HEK293T (cell line): ENCODE measurements at regions not wholly inside any gene's neighbourhood (a gene's known extent, or its start where the extent isn't known, plus 50 kb on each side); places are given as distances from the start of the nearest gene placed in this dataset.

Experiments used
- CTCF ChIA-PET: fragments of 350-600 bp; formaldehyde crosslinking; extraction: SDS; loops from one replicate; lab custom pipeline; 2021; ENCODE audit warnings: antibody characterized with exemption, inconsistent platforms; lab: Yijun Ruan, JAX
- POLR2A ChIA-PET: fragments of 350-600 bp; formaldehyde crosslinking; extraction: SDS; loops from one replicate; lab custom pipeline; 2020; ENCODE audit warnings: antibody characterized with exemption, inconsistent platforms; lab: Yijun Ruan, JAX
- DNase-seq: peaks from one replicate; pipeline ENCODE4 v3.0.0; 2012; ENCODE audit warnings: mixed read lengths; ENCODE audit errors: extremely low spot score
- ARNT ChIP-seq: fragments of 450-650 bp; IDR thresholded peaks from 2 replicates; pipeline ENCODE4 v1.6.1; 2017; ENCODE audit warnings: mild to moderate bottlenecking
- BHLHE40 ChIP-seq: fragments of 450-650 bp; IDR thresholded peaks from 2 replicates; pipeline ENCODE4 v1.6.1; 2016; ENCODE audit warnings: mild to moderate bottlenecking, moderate library complexity, borderline replicate concordance
- CTBP1 ChIP-seq: fragments of 450-650 bp; IDR thresholded peaks from 2 replicates; pipeline ENCODE4 v1.6.1; 2016; ENCODE audit warnings: borderline replicate concordance
- ELF4 ChIP-seq: fragments of 450-650 bp; IDR thresholded peaks from 2 replicates; pipeline ENCODE4 v1.6.1; 2017; ENCODE audit warnings: antibody characterized with exemption
- FOXA1 ChIP-seq: fragments of 450-650 bp; IDR thresholded peaks from 2 replicates; pipeline ENCODE4 v1.6.1; 2016; ENCODE audit warnings: mild to moderate bottlenecking
- FOXK2 ChIP-seq: fragments of 450-650 bp; IDR thresholded peaks from 2 replicates; pipeline ENCODE4 v1.6.1; 2016; ENCODE audit warnings: mild to moderate bottlenecking
- FOXM1 ChIP-seq: fragments of 450-650 bp; IDR thresholded peaks from 2 replicates; pipeline ENCODE4 v1.6.1; 2017; ENCODE audit warnings: mild to moderate bottlenecking, borderline replicate concordance
- HDGF ChIP-seq: fragments of 450-650 bp; IDR thresholded peaks from 2 replicates; pipeline ENCODE4 v1.6.1; 2017; ENCODE audit warnings: antibody characterized with exemption, borderline replicate concordance
- L3MBTL2 ChIP-seq: fragments of 450-650 bp; conservative IDR thresholded peaks from 2 replicates; pipeline ENCODE4 v1.6.1; 2016; ENCODE audit warnings: mild to moderate bottlenecking
- LEF1 ChIP-seq: fragments of 450-650 bp; IDR thresholded peaks from 2 replicates; pipeline ENCODE4 v1.6.1; 2017; ENCODE audit warnings: mild to moderate bottlenecking, borderline replicate concordance
- NFRKB ChIP-seq: fragments of 450-650 bp; IDR thresholded peaks from 2 replicates; pipeline ENCODE4 v1.6.1; 2016; ENCODE audit warnings: mild to moderate bottlenecking, moderate library complexity
- SP1 ChIP-seq: fragments of 450-650 bp; IDR thresholded peaks from 2 replicates; pipeline ENCODE4 v1.6.1; 2017
- SUZ12 ChIP-seq: fragments of 450-650 bp; IDR thresholded peaks from 2 replicates; pipeline ENCODE4 v1.6.1; 2016; ENCODE audit warnings: mild to moderate bottlenecking
- TARDBP ChIP-seq: fragments of 450-650 bp; IDR thresholded peaks from 2 replicates; pipeline ENCODE4 v1.6.1; 2016
- ZNF384 ChIP-seq: fragments of 450-650 bp; IDR thresholded peaks from 2 replicates; pipeline ENCODE4 v1.6.1; 2016
- TF ChIP-seq, protein P1 (sequence below): fragments of 450-650 bp; IDR thresholded peaks from 2 replicates; pipeline ENCODE4 v1.6.1; 2016

DNA sequence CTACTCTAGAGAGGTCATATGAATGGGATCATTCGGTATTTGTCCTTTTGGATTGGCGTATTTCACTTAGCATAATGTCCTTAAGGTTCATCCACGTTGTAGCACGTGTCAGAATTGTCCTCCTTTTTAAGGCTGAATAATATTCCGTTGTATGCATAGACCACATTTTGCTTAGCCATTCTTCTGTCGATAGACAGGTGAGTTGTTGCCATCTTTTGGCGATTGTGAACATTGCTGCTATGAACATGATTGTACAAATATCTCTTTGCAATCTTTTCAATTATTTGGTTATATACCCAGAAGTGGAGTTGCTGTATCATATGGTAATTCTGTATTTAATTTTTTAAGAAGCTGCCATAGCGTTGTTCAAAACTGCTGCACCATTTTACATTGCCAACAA lies 52.4 kb upstream of the GOLGA8J start:
- ChIA-PET POLR2A (no interaction called here), CTCF (no interaction called here)
- TF ChIP-seq TARDBP = no peak
- no peak for TF ChIP-seq CTBP1
- TF ChIP-seq NFRKB = no peak
- no peak for TF ChIP-seq SP1
- no peak for TF ChIP-seq ZNF384
- TF ChIP-seq, protein P1, sequence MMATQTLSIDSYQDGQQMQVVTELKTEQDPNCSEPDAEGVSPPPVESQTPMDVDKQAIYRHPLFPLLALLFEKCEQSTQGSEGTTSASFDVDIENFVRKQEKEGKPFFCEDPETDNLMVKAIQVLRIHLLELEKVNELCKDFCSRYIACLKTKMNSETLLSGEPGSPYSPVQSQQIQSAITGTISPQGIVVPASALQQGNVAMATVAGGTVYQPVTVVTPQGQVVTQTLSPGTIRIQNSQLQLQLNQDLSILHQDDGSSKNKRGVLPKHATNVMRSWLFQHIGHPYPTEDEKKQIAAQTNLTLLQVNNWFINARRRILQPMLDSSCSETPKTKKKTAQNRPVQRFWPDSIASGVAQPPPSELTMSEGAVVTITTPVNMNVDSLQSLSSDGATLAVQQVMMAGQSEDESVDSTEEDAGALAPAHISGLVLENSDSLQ = no peak
- no peak for TF ChIP-seq HDGF
- no peak for TF ChIP-seq LEF1
- TF ChIP-seq BHLHE40 = no peak
- TF ChIP-seq ARNT = no peak
- TF ChIP-seq FOXM1 = no peak
- no peak for TF ChIP-seq FOXA1
- no peak for TF ChIP-seq FOXK2
- no peak for DNase-seq

DNA sequence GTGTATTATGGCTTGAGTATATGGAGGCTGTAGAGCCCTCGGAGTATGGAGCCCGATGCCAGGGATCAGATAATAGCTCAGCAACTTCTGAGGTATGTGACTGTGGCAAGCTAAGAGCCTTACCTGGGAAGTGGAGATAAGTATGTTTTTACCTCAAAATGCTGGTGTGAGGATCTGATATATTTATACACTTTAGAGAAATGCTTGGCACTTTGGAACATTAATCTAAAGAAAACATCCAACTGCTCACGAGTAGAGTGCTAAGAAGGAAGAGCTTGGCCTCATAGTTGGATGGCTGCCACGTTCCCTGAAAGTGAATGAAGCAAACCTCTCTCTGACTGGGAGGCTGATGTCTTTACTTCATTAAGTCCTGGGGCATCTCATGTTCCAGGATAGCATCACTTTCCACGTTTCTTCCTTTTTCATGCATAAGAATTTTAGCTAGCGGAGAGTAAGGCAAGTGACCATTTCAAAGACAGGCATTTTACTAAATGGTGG lies 58.9 kb upstream of the GOLGA8J start:
- DNase-seq = no peak
- no peak for TF ChIP-seq CTBP1
- ChIA-PET POLR2A (no interaction called here), CTCF (no interaction called here)

DNA sequence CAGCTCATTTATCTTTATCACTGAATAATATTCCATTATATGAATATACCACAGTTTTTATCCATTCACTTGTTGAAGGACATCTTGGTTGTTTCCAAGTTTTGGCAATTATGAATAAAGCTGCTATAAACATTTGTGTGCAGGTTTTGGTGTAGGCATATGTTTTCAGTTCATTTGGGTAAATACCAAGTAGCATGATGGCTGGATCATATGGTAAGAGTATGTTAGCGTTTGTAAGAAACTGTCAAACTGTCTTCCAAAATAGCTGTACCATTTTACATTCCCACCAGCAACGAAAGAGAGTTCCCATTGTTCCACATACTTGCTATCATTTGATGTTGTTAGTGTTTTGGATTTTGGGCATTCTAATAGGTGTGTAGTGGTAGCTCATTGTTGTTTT lies 72.0 kb upstream of the GOLGA8J start:
- POLR2A ChIA-PET = no interaction called here
- CTCF ChIA-PET = no interaction called here
- TF ChIP-seq LEF1 (no peak), FOXA1 (no peak), HDGF (no peak), ELF4 (no peak), FOXM1 (no peak), BHLHE40 (no peak), L3MBTL2 (no peak), NFRKB (no peak), TARDBP (no peak), CTBP1 (no peak), ARNT (no peak), ZNF384 (no peak), FOXK2 (no peak)
- TF ChIP-seq, protein P1 = no peak
- DNase-seq = no peak

- CTCF ChIA-PET = no interaction called here
- POLR2A ChIA-PET = no interaction called here
- no peak for TF ChIP-seq FOXA1
- no peak for TF ChIP-seq ARNT
- TF ChIP-seq NFRKB = no peak
- TF ChIP-seq ZNF384 = no peak
- no peak for TF ChIP-seq BHLHE40
- TF ChIP-seq, protein P1 = no peak
- TF ChIP-seq FOXM1 = no peak
- no peak for TF ChIP-seq SUZ12
- TF ChIP-seq HDGF = no peak
- TF ChIP-seq ELF4 = no peak
- no peak for TF ChIP-seq FOXK2
- no peak for TF ChIP-seq SP1
- no peak for TF ChIP-seq LEF1
- TF ChIP-seq CTBP1 = no peak
- no peak for DNase-seq
Observed at GRCh38 chr15:30008156-30008555, 74.6 kb upstream of the GOLGA8J start.

DNA sequence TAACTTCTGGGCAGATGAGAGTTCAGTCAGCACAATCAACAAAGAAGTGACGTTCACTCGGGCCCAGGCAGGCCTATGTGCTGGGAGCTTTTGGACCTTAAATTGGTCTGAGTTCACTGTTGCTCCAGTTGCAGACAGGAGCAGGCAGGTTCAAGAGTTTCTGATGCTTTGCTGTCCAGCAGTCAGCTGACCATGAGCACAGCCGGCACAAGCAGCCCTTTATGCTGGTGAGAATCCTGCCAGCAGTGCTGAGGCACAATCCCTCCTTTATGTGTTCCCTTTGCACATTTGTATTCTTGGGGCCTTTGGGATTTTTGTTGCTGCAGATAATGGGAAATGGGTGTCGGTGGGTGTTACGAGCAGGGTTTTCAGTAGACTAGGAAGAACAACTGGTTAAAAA lies 81.2 kb upstream of the GOLGA8J start:
- TF ChIP-seq ELF4 (no peak), HDGF (no peak), LEF1 (no peak), ZNF384 (no peak), L3MBTL2 (no peak), FOXK2 (no peak), TARDBP (no peak), CTBP1 (no peak), NFRKB (no peak), FOXA1 (no peak), BHLHE40 (no peak), FOXM1 (no peak), SUZ12 (no peak), SP1 (no peak)
- DNase-seq = no peak
- POLR2A ChIA-PET = no interaction called here
- CTCF ChIA-PET = no interaction called here

DNA sequence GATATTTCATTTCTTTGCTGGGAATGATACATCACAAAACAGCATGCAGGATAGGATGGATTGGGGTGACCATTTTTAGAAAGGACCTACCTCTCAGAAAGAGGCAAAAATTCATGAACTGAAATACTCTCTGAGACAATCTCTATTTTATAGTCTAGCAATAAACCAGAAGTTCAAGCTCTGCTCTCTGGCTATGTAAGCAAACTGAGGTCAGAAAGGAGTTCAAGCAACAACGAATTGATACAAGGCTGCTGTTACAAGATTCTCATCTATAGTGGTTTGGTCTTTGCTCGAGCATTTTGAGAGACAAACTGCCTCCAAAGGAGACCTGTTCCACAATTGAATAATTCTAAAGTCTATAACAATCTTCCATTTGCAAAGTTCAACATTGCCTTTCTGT lies 84.7 kb upstream of the GOLGA8J start:
- ChIA-PET CTCF (no interaction called here), POLR2A (no interaction called here)
- TF ChIP-seq SP1 (no peak), TARDBP (no peak), FOXK2 (no peak), ARNT (no peak), ELF4 (no peak), LEF1 (no peak)
- DNase-seq = no peak
